Dendritic cell treated with granulocyte-macrophage colony-stimulating factor and Interleukin-4, amounts not matched to agents 40 ng/mL and 50 ng/mL, for 4 days (primary cell): ENCODE measurements at regions not wholly inside any gene's neighbourhood (a gene's known extent, or its start where the extent isn't known, plus 50 kb on each side); places are given as distances from the start of the nearest gene placed in this dataset.
"Not testable (repeated sequence)": the region's sequence is repeated elsewhere in the genome, so short reads cannot be mapped to it uniquely, and the experiment has no call there.

Experiments
- H3K27ac Mint-ChIP-seq: one replicate; pipeline ENCODE4 v1.8.0; 2022; ENCODE audit warnings: mild to moderate bottlenecking, mixed read lengths
- H3K27me3 Mint-ChIP-seq: one replicate; pipeline ENCODE4 v1.8.0; 2022; ENCODE audit warnings: mild to moderate bottlenecking, mixed read lengths
- H3K36me3 Mint-ChIP-seq: one replicate; pipeline ENCODE4 v1.8.0; 2022; ENCODE audit warnings: low read depth, mixed read lengths
- H3K4me1 Mint-ChIP-seq: one replicate; pipeline ENCODE4 v1.8.0; 2022; ENCODE audit warnings: low read depth, mixed read lengths
- H3K4me3 Mint-ChIP-seq: one replicate; pipeline ENCODE4 v1.8.0; 2022; ENCODE audit warnings: mild to moderate bottlenecking, moderate library complexity, mixed read lengths
- H3K9me3 Mint-ChIP-seq: one replicate; pipeline ENCODE4 v1.8.0; 2022; ENCODE audit warnings: mixed read lengths
- intact Hi-C: fragments of 100-400 bp; cut with micrococcal nuclease; formaldehyde crosslinking; loops from one replicate; pipeline ENCODE4 v1.15.0; 2022

DNA sequence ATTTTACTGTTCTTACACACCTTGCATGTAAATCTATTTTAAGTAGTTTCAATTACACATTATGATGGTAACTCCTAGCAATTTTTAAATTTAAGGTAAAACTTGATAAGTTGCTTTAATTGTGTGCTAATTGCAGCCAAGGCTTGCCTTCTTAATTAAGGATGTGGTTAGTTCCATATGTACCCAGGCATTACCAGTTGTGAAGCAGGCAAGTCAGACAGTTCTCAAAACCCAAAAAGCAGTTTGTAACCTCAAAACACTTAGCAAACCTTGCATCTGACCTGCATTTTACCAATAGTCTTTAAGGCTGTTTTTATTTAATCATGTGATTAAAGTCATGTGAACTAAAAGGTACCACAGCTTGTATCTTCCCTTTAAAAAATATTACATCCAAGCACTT lies 1159.4 kb downstream of the DSC3 start:
- no peak overlapping the region for H3K4me3 Mint-ChIP-seq
- intact Hi-C loops = no loop called here
- no peak overlapping the region for H3K27ac Mint-ChIP-seq
- H3K4me1 Mint-ChIP-seq = no peaks in the 10 kb centered on the region
- H3K27me3 Mint-ChIP-seq = no peaks in the 10 kb centered on the region
- H3K9me3 Mint-ChIP-seq = no peaks in the 10 kb centered on the region
- no peaks in the 10 kb centered on the region for H3K36me3 Mint-ChIP-seq

DNA sequence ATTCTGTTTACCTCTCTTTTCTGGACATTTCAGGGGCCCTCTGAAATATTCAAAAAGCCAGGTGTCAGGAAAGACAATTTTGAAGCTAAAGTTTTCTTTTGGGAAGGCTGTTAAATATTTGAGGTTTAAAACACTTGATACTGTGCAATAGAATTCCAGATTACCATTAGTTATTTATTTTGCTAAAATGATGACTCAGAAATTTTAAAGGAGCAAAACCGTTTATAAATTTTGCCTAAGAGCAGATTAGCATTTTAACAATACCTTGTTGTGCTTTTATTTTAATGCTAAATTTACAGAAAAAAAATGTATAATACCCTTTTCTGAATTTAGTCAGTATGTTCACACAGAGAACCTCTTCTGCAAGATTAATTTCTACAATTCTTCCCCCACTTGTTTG lies 1159.9 kb downstream of the DSC3 start:
- H3K4me1 Mint-ChIP-seq = no peaks in the 10 kb centered on the region
- H3K27ac Mint-ChIP-seq = no peak overlapping the region
- intact Hi-C loops = no loop called here
- H3K36me3 Mint-ChIP-seq = no peaks in the 10 kb centered on the region
- H3K4me3 Mint-ChIP-seq = no peak overlapping the region
- H3K9me3 Mint-ChIP-seq = no peaks in the 10 kb centered on the region
- no peaks in the 10 kb centered on the region for H3K27me3 Mint-ChIP-seq

DNA sequence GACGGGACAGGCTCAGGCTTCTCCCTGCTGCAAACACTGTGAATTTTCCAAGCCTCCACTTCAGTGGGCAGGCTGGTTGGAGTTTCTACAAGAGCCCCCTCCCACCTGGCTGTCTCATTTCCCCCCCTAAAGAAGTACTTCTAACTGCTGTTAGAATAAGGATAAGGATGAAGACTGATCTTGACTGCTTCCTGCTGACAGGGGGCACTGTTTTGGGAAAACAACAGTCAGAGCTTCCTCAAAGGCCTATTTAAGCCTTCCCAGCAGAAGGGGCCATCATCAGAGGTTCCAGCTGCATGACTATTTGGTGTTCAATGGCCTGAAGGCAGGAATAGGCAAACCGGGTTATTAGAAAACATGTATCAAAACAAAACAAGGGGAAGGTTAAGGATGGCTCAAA lies 1162.8 kb downstream of the DSC3 start:
- intact Hi-C loops = no loop called here
- Mint-ChIP-seq H3K27me3 (no peaks in the 10 kb centered on the region), H3K36me3 (no peaks in the 10 kb centered on the region)

DNA sequence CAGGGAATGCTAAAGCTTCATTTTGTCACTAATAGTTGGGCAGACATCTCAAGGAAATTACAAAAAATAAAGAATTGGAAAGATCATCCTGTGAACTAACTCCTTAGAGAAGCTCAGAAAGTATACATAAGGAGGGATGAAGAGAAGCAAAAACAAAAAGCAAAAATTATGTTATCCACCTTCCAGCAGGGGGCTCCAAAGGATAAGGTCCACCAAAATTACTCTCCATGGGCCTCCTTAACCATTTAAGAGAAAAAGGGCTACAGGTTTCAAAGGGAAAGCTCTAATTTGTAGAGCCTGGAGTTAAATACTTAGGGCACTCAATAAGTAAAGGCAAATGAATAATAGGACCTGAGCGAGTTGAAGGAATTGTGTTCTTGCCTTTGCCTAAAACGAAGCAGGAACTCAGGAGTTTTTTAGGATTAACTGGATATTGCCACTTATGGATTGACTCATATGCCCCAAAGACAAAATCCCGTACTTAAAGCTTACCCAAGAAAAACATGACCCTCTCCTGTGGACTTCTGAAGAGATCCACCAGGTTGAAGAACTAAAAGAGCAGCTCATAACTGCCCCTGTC lies 1167.9 kb downstream of the DSC3 start:
- H3K4me3 Mint-ChIP-seq = no peak overlapping the region
- H3K36me3 Mint-ChIP-seq = no peaks in the 10 kb centered on the region
- intact Hi-C loops = no loop called here
- H3K4me1 Mint-ChIP-seq = no peaks in the 10 kb centered on the region
- no peaks in the 10 kb centered on the region for H3K9me3 Mint-ChIP-seq
- H3K27ac Mint-ChIP-seq = no peak overlapping the region
- H3K27me3 Mint-ChIP-seq = no peaks in the 10 kb centered on the region

More for the DNA sequence above, 1162.8 kb downstream of the DSC3 start:
- Mint-ChIP-seq H3K4me1 (no peaks in the 10 kb centered on the region), H3K4me3 (no peak overlapping the region), H3K27ac (no peak overlapping the region), H3K9me3 (no peaks in the 10 kb centered on the region)

DNA sequence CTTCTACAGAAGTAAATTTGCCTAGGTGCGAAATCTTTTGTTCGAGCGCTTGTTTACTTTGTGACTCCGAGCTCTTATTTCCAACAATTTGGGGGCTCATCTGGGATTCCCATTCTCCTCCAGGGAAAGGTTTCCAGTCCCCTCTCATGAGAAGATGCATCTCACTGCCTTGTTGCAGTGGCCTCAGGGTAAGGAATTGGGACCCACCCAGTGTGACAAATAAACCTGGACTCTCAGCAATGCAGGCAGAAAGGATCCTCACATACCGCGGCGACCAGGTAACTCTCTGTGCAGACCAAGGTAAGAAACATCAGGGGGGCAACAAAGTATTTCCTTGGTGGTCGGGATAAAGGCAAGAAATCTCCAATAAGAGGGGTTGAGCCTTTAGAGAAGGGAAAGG lies 1169.3 kb downstream of the DSC3 start:
- no peaks in the 10 kb centered on the region for H3K27me3 Mint-ChIP-seq
- intact Hi-C loops = no loop called here
- H3K4me1 Mint-ChIP-seq = no peaks in the 10 kb centered on the region
- no peak overlapping the region for H3K27ac Mint-ChIP-seq
- no peak overlapping the region for H3K4me3 Mint-ChIP-seq
- no peaks in the 10 kb centered on the region for H3K9me3 Mint-ChIP-seq
- no peaks in the 10 kb centered on the region for H3K36me3 Mint-ChIP-seq

GRCh38 chr18:29871246-29871645 lies 1171.3 kb downstream of the DSC3 start:
- intact Hi-C loops = no loop called here
- Mint-ChIP-seq H3K36me3 (no peaks in the 10 kb centered on the region), H3K27me3 (no peaks in the 10 kb centered on the region), H3K4me1 (no peaks in the 10 kb centered on the region), H3K4me3 (no peak overlapping the region), H3K9me3 (no peaks in the 10 kb centered on the region), H3K27ac (no peak overlapping the region)

GRCh38 chr18:29862824-29863223 lies 1179.7 kb downstream of the DSC3 start:
- Mint-ChIP-seq H3K27ac (no peak overlapping the region), H3K4me1 (no peaks in the 10 kb centered on the region), H3K36me3 (no peaks in the 10 kb centered on the region), H3K27me3 (no peaks in the 10 kb centered on the region), H3K9me3 (no peaks in the 10 kb centered on the region), H3K4me3 (no peak overlapping the region)
- intact Hi-C loops = no loop called here

DNA sequence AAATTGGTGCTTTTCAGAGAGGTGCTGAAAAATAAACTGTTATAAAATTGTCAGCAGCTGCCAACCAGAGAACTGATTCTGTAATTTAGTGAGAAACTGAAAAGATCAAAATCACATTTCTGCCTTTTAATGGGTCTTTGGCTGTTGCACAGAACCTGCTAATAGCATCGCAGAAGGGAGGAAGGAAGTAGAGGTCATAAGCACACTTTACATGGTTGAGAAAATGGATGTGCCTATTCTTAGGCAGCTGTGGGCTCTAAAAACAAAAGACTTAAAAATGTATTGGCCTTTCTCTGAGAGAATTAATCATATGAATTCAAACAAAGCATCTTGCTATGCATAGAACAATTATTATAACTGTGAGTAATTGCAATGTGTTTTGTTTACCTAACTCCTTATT lies 1186.9 kb downstream of the DSC3 start:
- intact Hi-C loops = no loop called here
- no peaks in the 10 kb centered on the region for H3K9me3 Mint-ChIP-seq

GRCh38 chr18:29853126-29853525 lies 1189.4 kb downstream of the DSC3 start:
- no peaks in the 10 kb centered on the region for H3K27me3 Mint-ChIP-seq
- no peaks in the 10 kb centered on the region for H3K36me3 Mint-ChIP-seq
- H3K9me3 Mint-ChIP-seq = peaks cover 19% of the 10 kb centered on the region
- no peaks in the 10 kb centered on the region for H3K4me1 Mint-ChIP-seq
- no peak overlapping the region for H3K4me3 Mint-ChIP-seq
- no peak overlapping the region for H3K27ac Mint-ChIP-seq
- intact Hi-C loops = no loop called here

More for the DNA sequence above, 1186.9 kb downstream of the DSC3 start:
- Mint-ChIP-seq H3K27ac (no peak overlapping the region), H3K4me3 (no peak overlapping the region), H3K27me3 (no peaks in the 10 kb centered on the region), H3K36me3 (no peaks in the 10 kb centered on the region), H3K4me1 (no peaks in the 10 kb centered on the region)

GRCh38 chr18:29849144-29849543 lies 1193.4 kb downstream of the DSC3 start:
- Mint-ChIP-seq H3K36me3 (no peaks in the 10 kb centered on the region), H3K4me1 (no peaks in the 10 kb centered on the region), H3K27ac (no peak overlapping the region), H3K9me3 (peaks cover 22% of the 10 kb centered on the region), H3K4me3 (no peak overlapping the region), H3K27me3 (no peaks in the 10 kb centered on the region)
- intact Hi-C loops = no loop called here

GRCh38 chr18:29841631-29842030 lies 1200.9 kb downstream of the DSC3 start:
- Mint-ChIP-seq H3K27me3 (no peaks in the 10 kb centered on the region), H3K4me3 (no peak overlapping the region), H3K9me3 (no peaks in the 10 kb centered on the region), H3K4me1 (no peaks in the 10 kb centered on the region), H3K27ac (no peak overlapping the region), H3K36me3 (no peaks in the 10 kb centered on the region)
- intact Hi-C loops = no loop called here

DNA sequence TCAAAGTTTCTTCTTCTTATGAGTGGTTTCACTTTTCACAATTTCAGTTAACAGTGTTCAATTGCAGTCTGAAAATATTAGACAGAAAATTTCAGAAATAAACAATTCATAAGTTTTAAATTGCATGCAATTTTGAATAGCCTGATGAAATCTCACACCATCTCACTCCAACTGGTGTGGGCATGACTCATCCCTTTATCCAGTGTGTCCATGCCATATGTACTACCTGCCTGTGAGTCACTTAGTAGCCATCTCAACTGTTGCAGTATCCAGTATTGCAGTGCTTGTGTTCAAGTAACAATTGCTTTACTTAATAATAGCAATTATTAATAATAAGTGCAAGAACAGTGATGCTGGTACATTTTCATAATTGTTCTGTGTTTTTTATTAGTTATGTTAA lies 1202.5 kb downstream of the DSC3 start:
- intact Hi-C loops = no loop called here
- Mint-ChIP-seq H3K36me3 (no peaks in the 10 kb centered on the region), H3K27ac (no peak overlapping the region), H3K27me3 (no peaks in the 10 kb centered on the region), H3K4me3 (no peak overlapping the region), H3K9me3 (no peaks in the 10 kb centered on the region), H3K4me1 (no peaks in the 10 kb centered on the region)

DNA sequence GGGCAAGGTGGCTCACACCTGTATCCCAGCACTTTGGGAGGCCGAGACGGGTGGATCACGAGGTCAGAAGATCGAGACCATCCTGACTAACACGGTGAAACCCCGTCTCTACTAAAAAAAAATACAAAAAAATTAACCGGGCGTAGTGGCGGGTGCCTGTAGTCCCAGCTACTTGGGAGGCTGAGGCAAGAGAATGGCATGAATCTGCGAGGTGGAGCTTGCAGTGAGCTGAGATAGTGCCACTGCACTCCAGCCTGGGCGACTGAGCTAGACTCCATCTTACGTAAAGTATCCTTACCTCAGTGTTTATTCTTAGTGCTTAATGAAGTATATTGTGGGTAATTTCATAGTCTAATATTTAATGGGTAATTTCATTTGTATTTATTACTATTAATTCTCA lies 1203.6 kb downstream of the DSC3 start:
- H3K4me1 Mint-ChIP-seq, H3K27me3 Mint-ChIP-seq, intact Hi-C loops, H3K4me3 Mint-ChIP-seq, H3K9me3 Mint-ChIP-seq, H3K36me3 Mint-ChIP-seq, H3K27ac Mint-ChIP-seq: not testable (repeated sequence)

- Mint-ChIP-seq H3K9me3 (no peaks in the 10 kb centered on the region), H3K36me3 (no peaks in the 10 kb centered on the region), H3K4me1 (no peaks in the 10 kb centered on the region), H3K27me3 (no peaks in the 10 kb centered on the region), H3K4me3 (no peak overlapping the region), H3K27ac (no peak overlapping the region)
- intact Hi-C loops = no loop called here
These were observed 1204.0 kb downstream of the DSC3 start for GRCh38 chr18:29838556-29838955.

DNA sequence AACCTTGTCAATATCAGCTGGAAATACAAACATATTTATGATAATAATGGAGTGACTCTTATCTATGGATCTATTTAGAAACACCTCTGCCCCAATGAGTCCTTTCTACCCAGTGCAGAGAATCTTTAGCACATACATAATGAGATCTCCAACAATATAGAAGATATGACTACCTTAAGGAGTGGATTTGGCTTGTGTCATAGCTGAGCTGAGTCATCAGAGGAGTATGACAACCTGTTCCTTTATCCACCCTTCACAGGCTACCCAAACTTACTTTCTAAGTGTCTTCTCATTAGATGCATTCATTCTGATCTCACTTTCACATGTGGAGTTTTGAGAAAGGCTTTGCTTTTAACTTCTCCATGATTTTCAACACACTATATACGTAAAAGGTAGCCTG lies 1218.9 kb downstream of the DSC3 start:
- H3K36me3 Mint-ChIP-seq = no peaks in the 10 kb centered on the region
- no peaks in the 10 kb centered on the region for H3K4me1 Mint-ChIP-seq
- peaks cover 26% of the 10 kb centered on the region for H3K9me3 Mint-ChIP-seq
- no peaks in the 10 kb centered on the region for H3K27me3 Mint-ChIP-seq
- intact Hi-C loops = no loop called here
- H3K27ac Mint-ChIP-seq = no peak overlapping the region
- no peak overlapping the region for H3K4me3 Mint-ChIP-seq
